Pancreas (tissue), 10 donors: ENCODE measurements at regions not wholly inside any gene's neighbourhood (a gene's known extent, or its start where the extent isn't known, plus 50 kb on each side); places are given as distances from the start of the nearest gene placed in this dataset.
A peak's percentile ranks its signal among the peaks of the same experiment; 100 is the strongest.

Source experiments
- ATAC-seq, 4 donors: fragments of 200-7000 bp; cut with Tn5 transposase; one replicate each; pipeline versions ENCODE4 v1.8.0 to v1.9.1; 2020; ENCODE audit warnings: mild to moderate bottlenecking in 4 of 4, moderate library complexity in 4 of 4
- DNase-seq, 6 donors: peaks; one replicate each; pipeline ENCODE4 v3.0.0-alpha.2; 2020
- FAIRE-seq: peaks from 2 replicates; lab custom pipeline; 2012; peaks lifted over from hg19 to GRCh38; lab: Jason Lieb, UNC
- H3K27ac ChIP-seq, 4 donors: fragments of 200-600 bp; sonication (generic); 1 replicate in 3 of 4; 2 replicates in 1 of 4; pipeline versions ENCODE4 v1.5.0 to v1.8.0; 2020
- H3K27me3 ChIP-seq, 4 donors: fragments of 200-600 bp; one replicate each; pipeline ENCODE4 v1.8.0; 2021
- H3K36me3 ChIP-seq, 3 donors: fragments of 200-600 bp; sonication (generic) in 1 of 3; one replicate each; pipeline versions ENCODE4 v1.5.0 to v1.8.0; 2020 to 2021
- H3K4me1 ChIP-seq, 3 donors: fragments of 200-600 bp; one replicate each; pipeline ENCODE4 v1.8.0; 2021
- H3K4me3 ChIP-seq, 4 donors: fragments of 200-600 bp; sonication (generic) in 2 of 4; one replicate each; pipeline versions ENCODE4 v1.5.0 to v1.8.0; 2020 to 2021
- H3K9me3 ChIP-seq, 4 donors: fragments of 200-600 bp; one replicate each; pipeline ENCODE4 v1.8.0; 2021
- CTCF ChIP-seq, 4 donors: fragments of 200-600 bp; sonication (generic) in 3 of 4; IDR thresholded peaks; one replicate each; pipeline versions ENCODE4 v1.5.0 to v1.8.0; 2021; ENCODE audit warnings: antibody characterized with exemption in 4 of 4
- WGBS, 2 donors: extraction: QIAGEN DNeasy Blood & Tissue Kit; methylation state at CpG; one replicate each; pipeline ENCODE4 v1.1.7; 2013; 5-methylcytosine and 5-hydroxymethylcytosine counted together
- intact Hi-C, 3 donors: fragments of 100-400 bp; cut with DNase I; formaldehyde crosslinking; loops; one replicate each; pipeline versions ENCODE4 v1.11.1 to v1.14.2; 2022
- donor health status: healthy with polysubstance abuse.
- donor health status: DM: no; HTN: no; CAD: no; lungs with moderate emphysema.
- donor health status: DM: no; HTN: no; CAD: no.
- donor health status: control.
- donor health status: control.
- donor health status: Bipolar disorder and iron deficiency.
- donor health status: DM: yes; HTN: yes; CAD: no.
- donor health status: DM: no; HTN: no; CAD: no.
- donor health status: DM: no; HTN: no; CAD: no.
- donor health status: DM: yes; HTN: yes; CAD: no.

- peak; percentile 71 to 83 (median 78) for ATAC-seq
- intact Hi-C loops: no loop called here
- Histone ChIP-seq H3K9me3 (no peaks in the 10 kb centered on the region), H3K27ac (peak overlapping the region in 3 of 4 donors; percentile 3 to 85 (median 73)), H3K4me1 (peaks cover 7 to 35% (median 15%) of the 10 kb centered on the region in 3 donors), H3K27me3 (no peaks in the 10 kb centered on the region), H3K36me3 (no peaks in the 10 kb centered on the region), H3K4me3 (peak overlapping the region in 1 of 4 donors; percentile 31)
- TF ChIP-seq CTCF (IDR thresholded peaks at IDR 0.05): peak in 3 of 4 donors; percentile 6 to 20 (median 10)
- 20 to 29% methylated on average over 10 of the region's 10 CpGs for WGBS, 2 donors
- DNase-seq: peak in 4 of 6 donors; percentile 68 to 86 (median 78)
- peak; percentile 78 for FAIRE-seq
Observed at GRCh38 chr7:131071786-131072504, 255.7 kb upstream of the MKLN1 start.

- DNase-seq (no peak), ATAC-seq (peak; percentile 49 to 68 (median 64)), FAIRE-seq (no peak)
- H3K4me1 ChIP-seq: peaks cover 7 to 41% (median 14%) of the 10 kb centered on the region in 3 donors
- no peak for TF ChIP-seq CTCF (IDR thresholded peaks at IDR 0.05)
- 46 to 71% methylated on average over 5 of the region's 5 CpGs for WGBS, 2 donors
- intact Hi-C loops: no loop called here
- no peaks in the 10 kb centered on the region for H3K9me3 ChIP-seq
- no peaks in the 10 kb centered on the region for H3K27me3 ChIP-seq
- peak overlapping the region in 1 of 4 donors; percentile 13 for H3K4me3 ChIP-seq
- peak overlapping the region in 3 of 4 donors; percentile 3 to 85 (median 73) for H3K27ac ChIP-seq
- H3K36me3 ChIP-seq: no peaks in the 10 kb centered on the region
Observed at GRCh38 chr7:131072505-131073091, 255.1 kb upstream of the MKLN1 start.

- no peaks in the 10 kb centered on the region for H3K27me3 ChIP-seq
- 96 to 97% methylated on average over 1 of the region's 1 CpG for WGBS, 2 donors
- no peaks in the 10 kb centered on the region for H3K9me3 ChIP-seq
- no peak overlapping the region for H3K27ac ChIP-seq
- H3K4me3 ChIP-seq: no peak overlapping the region
- intact Hi-C loops: no loop called here
- DNase-seq (no peak), ATAC-seq (no peak), FAIRE-seq (no peak)
- no peaks in the 10 kb centered on the region for H3K36me3 ChIP-seq
- TF ChIP-seq CTCF (IDR thresholded peaks at IDR 0.05): no peak
- H3K4me1 ChIP-seq: peaks cover 7 to 36% (median 14%) of the 10 kb centered on the region in 3 donors
Observed at GRCh38 chr7:131074043-131074442, 253.6 kb upstream of the MKLN1 start.

GRCh38 chr7:131074585-131074984, 253.1 kb upstream of the MKLN1 start:
- TF ChIP-seq CTCF (IDR thresholded peaks at IDR 0.05): no peak
- Histone ChIP-seq H3K36me3 (no peaks in the 10 kb centered on the region), H3K9me3 (no peaks in the 10 kb centered on the region), H3K4me1 (peaks cover 7 to 30% (median 14%) of the 10 kb centered on the region in 3 donors), H3K27me3 (no peaks in the 10 kb centered on the region), H3K27ac (no peak overlapping the region), H3K4me3 (no peak overlapping the region)
- intact Hi-C loops: no loop called here
- no peak for FAIRE-seq
- 87 to 90% methylated on average over 4 of the region's 4 CpGs for WGBS, 2 donors
- ATAC-seq: no peak
- no peak for DNase-seq

GRCh38 chr7:131075406-131075805, 252.3 kb upstream of the MKLN1 start:
- Histone ChIP-seq H3K4me1 (peaks cover 7 to 30% (median 14%) of the 10 kb centered on the region in 3 donors), H3K27ac (no peak overlapping the region), H3K9me3 (no peaks in the 10 kb centered on the region), H3K27me3 (no peaks in the 10 kb centered on the region), H3K4me3 (no peak overlapping the region), H3K36me3 (no peaks in the 10 kb centered on the region)
- no peak for DNase-seq
- no peak for FAIRE-seq
- intact Hi-C loops: no loop called here
- no peak for TF ChIP-seq CTCF (IDR thresholded peaks at IDR 0.05)
- 70 to 73% methylated on average over 1 of the region's 1 CpG for WGBS, 2 donors
- ATAC-seq: no peak
